CD4-positive, alpha-beta T cell (primary cell): ENCODE measurements at regions not wholly inside any gene's neighbourhood (a gene's known extent, or its start where the extent isn't known, plus 50 kb on each side); places are given as distances from the start of the nearest gene placed in this dataset.
"Not testable (repeated sequence)": the region's sequence is repeated elsewhere in the genome, so short reads cannot be mapped to it uniquely, and the experiment has no call there.

Experiments
- ATAC-seq: fragments of 200-7000 bp; cut with Tn5 transposase; one replicate; pipeline ENCODE4 v1.10.0; 2022; ENCODE audit warnings: mild to moderate bottlenecking; ENCODE audit not compliant: poor library complexity
- CTCF ChIA-PET: fragments of 350-600 bp; sonication (Branson Sonifier 250); formaldehyde crosslinking; loops from one replicate; lab custom pipeline; 2021; ENCODE audit warnings: antibody characterized with exemption, inconsistent platforms; lab: Charles Lee
- POLR2A ChIA-PET: fragments of 350-600 bp; sonication (Branson Sonifier 250); formaldehyde crosslinking; loops from one replicate; lab custom pipeline; 2021; ENCODE audit warnings: antibody characterized with exemption, inconsistent platforms; lab: Charles Lee
- DNase-seq, 14 experiments: peaks; one replicate each; pipeline ENCODE4 v3.0.0-alpha.2; 2013 to 2020; ENCODE audit warnings: mixed read lengths in 2 of 14
- H3K27ac ChIP-seq, 2 donors: one replicate each; pipeline versions ENCODE4 v1.5.1 to v1.7.0; 2013; ENCODE audit warnings: low read length in 2 of 2, low read depth in 1 of 2, mild to moderate bottlenecking in 1 of 2
- H3K27me3 ChIP-seq, 2 experiments: 1 replicate in 1 of 2; 2 replicates in 1 of 2; pipeline versions ENCODE4 v1.6.1 to v1.7.0; 2013; ENCODE audit warnings: low read length in 2 of 2, control low read depth in 1 of 2, mild to moderate bottlenecking in 1 of 2, moderate library complexity in 1 of 2; ENCODE audit not compliant: insufficient read depth in 2 of 2, control insufficient read depth in 1 of 2
- H3K36me3 ChIP-seq: one replicate; pipeline ENCODE4 v1.6.1; 2013; ENCODE audit warnings: low read length, control low read depth; ENCODE audit not compliant: insufficient read depth
- H3K4me1 ChIP-seq: one replicate; pipeline ENCODE4 v1.6.1; 2013; ENCODE audit warnings: low read length, control low read depth; ENCODE audit not compliant: insufficient read depth
- H3K4me3 ChIP-seq: one replicate; pipeline ENCODE4 v1.5.1; 2013; ENCODE audit warnings: mild to moderate bottlenecking, low read length, moderate library complexity
- H3K9me3 ChIP-seq, 2 experiments: 1 replicate in 1 of 2; 2 replicates in 1 of 2; pipeline versions ENCODE4 v1.6.1 to v1.7.0; 2013; ENCODE audit warnings: low read length in 2 of 2, mild to moderate bottlenecking in 2 of 2, control low read depth in 1 of 2, moderate library complexity in 1 of 2; ENCODE audit not compliant: control insufficient read depth in 1 of 2, insufficient read depth in 1 of 2
- H3K27ac Mint-ChIP-seq: one replicate; pipeline ENCODE4 v1.8.0; 2020; ENCODE audit warnings: mixed read lengths
- H3K27me3 Mint-ChIP-seq: one replicate; pipeline ENCODE4 v1.8.0; 2021; ENCODE audit warnings: mixed read lengths
- H3K36me3 Mint-ChIP-seq: one replicate; pipeline ENCODE4 v1.8.0; 2021; ENCODE audit warnings: low read depth, mixed read lengths
- H3K4me1 Mint-ChIP-seq: one replicate; pipeline ENCODE4 v1.8.0; 2021; ENCODE audit warnings: low read depth, mixed read lengths
- H3K4me3 Mint-ChIP-seq: one replicate; pipeline ENCODE4 v1.8.0; 2020; ENCODE audit warnings: mild to moderate bottlenecking, mixed read lengths
- H3K9me3 Mint-ChIP-seq: one replicate; pipeline ENCODE4 v1.8.0; 2020; ENCODE audit warnings: mixed read lengths
- intact Hi-C, 2 experiments: fragments of 100-400 bp; cut with DNase I in 1 of 2; cut with micrococcal nuclease in 1 of 2; formaldehyde crosslinking; loops; one replicate each; pipeline versions ENCODE4 v1.15.1 to v1.9.0; 2023 to 2025; cut with DNase I, micrococcal nuclease

GRCh38 chr1:149700220-149700619, 82.3 kb upstream of the FCGR1A start:
- H3K36me3 Mint-ChIP-seq, intact Hi-C loops, CTCF ChIA-PET, ATAC-seq, H3K27me3 Mint-ChIP-seq, H3K27ac Mint-ChIP-seq, H3K4me1 Mint-ChIP-seq, H3K4me3 Mint-ChIP-seq, H3K9me3 ChIP-seq, DNase-seq, H3K27me3 ChIP-seq, H3K9me3 Mint-ChIP-seq, POLR2A ChIA-PET, H3K36me3 ChIP-seq, H3K4me3 ChIP-seq, H3K27ac ChIP-seq, H3K4me1 ChIP-seq: not testable (repeated sequence)

GRCh38 chr1:149700677-149701567, 81.6 kb upstream of the FCGR1A start:
- H3K36me3 Mint-ChIP-seq, H3K9me3 Mint-ChIP-seq, H3K36me3 ChIP-seq, CTCF ChIA-PET, H3K4me3 Mint-ChIP-seq, H3K27me3 Mint-ChIP-seq, H3K4me1 Mint-ChIP-seq, intact Hi-C loops, H3K27ac Mint-ChIP-seq, H3K4me1 ChIP-seq, H3K27ac ChIP-seq, POLR2A ChIA-PET, H3K4me3 ChIP-seq, H3K27me3 ChIP-seq, DNase-seq, H3K9me3 ChIP-seq: not testable (repeated sequence)
- ATAC-seq = peak; percentile 75

- POLR2A ChIA-PET, H3K9me3 ChIP-seq, intact Hi-C loops, H3K9me3 Mint-ChIP-seq, H3K4me3 ChIP-seq, H3K4me1 ChIP-seq, CTCF ChIA-PET, H3K27me3 Mint-ChIP-seq, H3K4me1 Mint-ChIP-seq, H3K27me3 ChIP-seq, H3K36me3 Mint-ChIP-seq, H3K27ac ChIP-seq, H3K36me3 ChIP-seq: not testable (repeated sequence)
- Mint-ChIP-seq H3K4me3 (peak overlapping the region; percentile 86), H3K27ac (peak overlapping the region; percentile 92)
- DNase-seq (peak in 12 of 14 experiments; percentile 15 to 86 (median 55)), ATAC-seq (peak; percentile 68)
Measured at GRCh38 chr1:149708192-149708853, 74.2 kb upstream of the FCGR1A start.

- CTCF ChIA-PET, ATAC-seq: not testable (repeated sequence)
Measured at GRCh38 chr1:149711651-149712050, 70.8 kb upstream of the FCGR1A start.

DNA sequence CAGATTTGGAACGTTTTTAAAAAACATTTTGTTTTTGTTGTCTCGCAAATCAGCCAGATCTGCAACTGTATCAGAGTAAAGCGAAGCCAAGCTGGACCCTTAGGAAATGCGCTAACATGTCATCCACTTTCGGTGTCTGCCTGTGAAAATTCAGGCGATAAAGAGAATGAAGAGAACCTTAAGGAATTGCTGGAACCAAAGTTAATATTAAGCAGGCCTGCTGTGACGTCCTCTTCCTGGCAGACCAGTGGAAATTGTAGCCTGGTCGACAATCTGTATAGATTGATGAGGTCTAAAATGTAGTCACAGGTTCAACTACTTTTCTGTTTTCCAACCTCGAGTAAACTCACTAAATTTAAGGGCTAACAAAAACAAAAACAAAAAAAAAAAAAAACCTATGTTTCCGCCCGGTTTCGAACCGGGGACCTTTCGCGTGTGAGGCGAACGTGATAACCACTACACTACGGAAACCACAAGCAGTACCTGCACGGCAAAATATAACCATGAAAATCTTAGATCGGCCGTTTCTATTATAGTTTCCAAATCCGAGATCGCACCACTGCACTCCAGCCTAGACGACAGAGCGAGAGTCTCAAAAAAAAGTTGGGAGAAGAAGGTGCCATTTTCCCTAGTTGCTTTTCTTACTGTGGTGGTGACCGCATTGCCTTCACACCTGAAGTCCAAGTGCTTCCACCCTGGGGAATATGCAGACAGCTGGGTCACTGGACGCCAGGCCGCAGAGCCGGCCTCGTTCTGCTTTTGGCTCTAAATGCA, 70.2 kb upstream of the FCGR1A start:
- peak in 6 of 14 experiments; percentile 1 to 44 (median 8) for DNase-seq
- H3K4me1 Mint-ChIP-seq, H3K4me1 ChIP-seq, H3K27me3 Mint-ChIP-seq, H3K4me3 Mint-ChIP-seq, H3K36me3 Mint-ChIP-seq, CTCF ChIA-PET, ATAC-seq, H3K36me3 ChIP-seq, H3K27ac Mint-ChIP-seq, H3K9me3 ChIP-seq, POLR2A ChIA-PET, H3K27me3 ChIP-seq, H3K27ac ChIP-seq, intact Hi-C loops, H3K4me3 ChIP-seq, H3K9me3 Mint-ChIP-seq: not testable (repeated sequence)

More at GRCh38 chr1:149711651-149712050, 70.8 kb upstream of the FCGR1A start:
- H3K4me1 Mint-ChIP-seq, H3K27me3 Mint-ChIP-seq, H3K4me3 Mint-ChIP-seq, H3K4me3 ChIP-seq, H3K9me3 Mint-ChIP-seq, POLR2A ChIA-PET, H3K27ac Mint-ChIP-seq, H3K36me3 Mint-ChIP-seq, H3K27ac ChIP-seq, H3K9me3 ChIP-seq, H3K4me1 ChIP-seq, DNase-seq, H3K36me3 ChIP-seq, H3K27me3 ChIP-seq, intact Hi-C loops: not testable (repeated sequence)

- H3K27ac ChIP-seq, DNase-seq, H3K4me1 ChIP-seq, H3K4me3 ChIP-seq, intact Hi-C loops, H3K27ac Mint-ChIP-seq, H3K27me3 Mint-ChIP-seq, H3K4me1 Mint-ChIP-seq, CTCF ChIA-PET, H3K4me3 Mint-ChIP-seq, H3K9me3 ChIP-seq, ATAC-seq, H3K27me3 ChIP-seq, H3K36me3 ChIP-seq, POLR2A ChIA-PET, H3K9me3 Mint-ChIP-seq, H3K36me3 Mint-ChIP-seq: not testable (repeated sequence)
Measured at GRCh38 chr1:149713513-149713912, 69.0 kb upstream of the FCGR1A start.
